SU-DHL-6 (cell line): ENCODE measurements at regions not wholly inside any gene's neighbourhood (a gene's known extent, or its start where the extent isn't known, plus 50 kb on each side); places are given as distances from the start of the nearest gene placed in this dataset.

Experiments used
- H2AFZ ChIP-seq: fragments of 200-600 bp; sonication (generic); 2 replicates; pipeline ENCODE4 v1.6.1; 2014; ENCODE audit warnings: low read depth, mild to moderate bottlenecking, moderate library complexity, mixed read lengths, antibody characterized with exemption, low read length; ENCODE audit not compliant: severe bottlenecking
- H3F3A ChIP-seq: fragments of 200-600 bp; shearing (Covaris generic); 2 replicates; pipeline ENCODE4 v1.6.0; 2016; ENCODE audit warnings: antibody characterized with exemption, mild to moderate bottlenecking; ENCODE audit not compliant: insufficient read depth
- H3K27ac ChIP-seq: fragments of 200-600 bp; sonication (generic); 2 replicates; pipeline ENCODE4 v1.5.1; 2016; ENCODE audit warnings: low read depth, mild to moderate bottlenecking, low read length, moderate library complexity, mixed read lengths
- H3K27me3 ChIP-seq: fragments of 200-600 bp; sonication (generic), shearing (Covaris generic); 2 replicates; pipeline ENCODE4 v1.6.0; 2014; ENCODE audit warnings: mild to moderate bottlenecking, low read length
- H3K36me3 ChIP-seq: fragments of 200-600 bp; sonication (generic); 2 replicates; pipeline ENCODE4 v1.6.1; 2014; ENCODE audit warnings: mild to moderate bottlenecking, low read length, mixed read lengths
- H3K4me2 ChIP-seq: fragments of 300-600, 200-600 bp; shearing (Covaris generic), sonication (generic); 2 replicates; pipeline ENCODE4 v1.6.0; 2014; ENCODE audit warnings: low read length, low read depth, mild to moderate bottlenecking; ENCODE audit not compliant: poor library complexity, severe bottlenecking
- H3K4me3 ChIP-seq: fragments of 200-600 bp; sonication (generic); 2 replicates; pipeline ENCODE4 v1.5.1; 2014; ENCODE audit warnings: antibody characterized with exemption, low read length, mild to moderate bottlenecking, mixed read lengths; ENCODE audit not compliant: insufficient read depth, poor library complexity, severe bottlenecking
- H3K79me2 ChIP-seq: fragments of 200-600 bp; sonication (generic); 2 replicates; pipeline ENCODE4 v1.6.1; 2014; ENCODE audit warnings: mild to moderate bottlenecking, low read length, moderate library complexity; ENCODE audit not compliant: insufficient read depth
- H3K9ac ChIP-seq: fragments of 200-600 bp; sonication (generic); 2 replicates; pipeline ENCODE4 v1.7.0; 2014; ENCODE audit warnings: mild to moderate bottlenecking, low read length
- H3K9me2 ChIP-seq: fragments of 200-600 bp; sonication (generic); replicated peaks from 2 replicates; pipeline ENCODE4 v1.6.1; 2014; ENCODE audit warnings: low read length; ENCODE audit not compliant: insufficient read depth
- H3K9me3 ChIP-seq: fragments of 200-600 bp; sonication (generic); 2 replicates; pipeline ENCODE4 v1.6.1; 2014; ENCODE audit warnings: low read length, mixed read lengths; ENCODE audit not compliant: insufficient read depth
- H4K20me1 ChIP-seq: fragments of 200-600 bp; sonication (generic); 2 replicates; pipeline ENCODE4 v1.6.1; 2014; ENCODE audit warnings: low read depth, mild to moderate bottlenecking, antibody characterized with exemption, low read length, moderate library complexity, mixed read lengths
- CTCF ChIP-seq: fragments of 200-600 bp; sonication (generic); IDR thresholded peaks from one replicate; pipeline ENCODE4 v1.5.1; 2017; ENCODE audit warnings: antibody characterized with exemption, mild to moderate bottlenecking, low read length, moderate library complexity; ENCODE audit not compliant: insufficient read depth, poor library complexity, severe bottlenecking
- EZH2phosphoT487 ChIP-seq: fragments of 200-600 bp; sonication (generic), shearing (Covaris generic); conservative IDR thresholded peaks from 2 replicates; pipeline ENCODE4 v1.6.1; 2018; ENCODE audit warnings: mild to moderate bottlenecking, antibody characterized with exemption, low read length, moderate library complexity, mixed read lengths

DNA sequence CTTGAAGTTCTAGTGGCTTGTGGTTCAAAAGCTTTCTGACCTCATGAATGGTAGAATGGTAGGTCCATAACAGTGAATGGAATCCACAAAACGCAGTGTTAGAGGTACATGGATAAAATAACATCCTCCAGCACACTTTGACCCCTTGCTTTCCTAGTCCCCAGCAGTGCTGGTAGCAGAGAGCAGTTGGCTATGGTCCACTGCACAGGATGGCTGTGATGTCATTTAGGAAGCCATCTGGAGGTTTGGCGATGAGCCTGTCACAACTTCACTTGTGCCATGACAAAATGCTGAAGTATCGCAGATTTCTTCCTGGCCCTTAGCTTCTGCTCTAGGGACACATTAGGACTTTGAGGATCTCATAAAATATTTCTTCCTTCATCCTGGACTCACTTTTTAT, 300.0 kb upstream of the FZD8 start:
- Histone ChIP-seq H3K9me3 (no peaks in the 10 kb centered on the region), H3F3A (no peaks in the 10 kb centered on the region), H3K79me2 (no peaks in the 10 kb centered on the region), H3K4me2 (no peak overlapping the region), H3K27ac (no peak overlapping the region), H3K9ac (no peak overlapping the region), H2AFZ (no peak overlapping the region), H4K20me1 (no peaks in the 10 kb centered on the region), H3K27me3 (no peaks in the 10 kb centered on the region), H3K4me3 (no peak overlapping the region), H3K9me2 (no peaks in the 10 kb centered on the region), H3K36me3 (no peaks in the 10 kb centered on the region)
- TF ChIP-seq CTCF, result no peak
- TF ChIP-seq EZH2phosphoT487, result no peak

DNA sequence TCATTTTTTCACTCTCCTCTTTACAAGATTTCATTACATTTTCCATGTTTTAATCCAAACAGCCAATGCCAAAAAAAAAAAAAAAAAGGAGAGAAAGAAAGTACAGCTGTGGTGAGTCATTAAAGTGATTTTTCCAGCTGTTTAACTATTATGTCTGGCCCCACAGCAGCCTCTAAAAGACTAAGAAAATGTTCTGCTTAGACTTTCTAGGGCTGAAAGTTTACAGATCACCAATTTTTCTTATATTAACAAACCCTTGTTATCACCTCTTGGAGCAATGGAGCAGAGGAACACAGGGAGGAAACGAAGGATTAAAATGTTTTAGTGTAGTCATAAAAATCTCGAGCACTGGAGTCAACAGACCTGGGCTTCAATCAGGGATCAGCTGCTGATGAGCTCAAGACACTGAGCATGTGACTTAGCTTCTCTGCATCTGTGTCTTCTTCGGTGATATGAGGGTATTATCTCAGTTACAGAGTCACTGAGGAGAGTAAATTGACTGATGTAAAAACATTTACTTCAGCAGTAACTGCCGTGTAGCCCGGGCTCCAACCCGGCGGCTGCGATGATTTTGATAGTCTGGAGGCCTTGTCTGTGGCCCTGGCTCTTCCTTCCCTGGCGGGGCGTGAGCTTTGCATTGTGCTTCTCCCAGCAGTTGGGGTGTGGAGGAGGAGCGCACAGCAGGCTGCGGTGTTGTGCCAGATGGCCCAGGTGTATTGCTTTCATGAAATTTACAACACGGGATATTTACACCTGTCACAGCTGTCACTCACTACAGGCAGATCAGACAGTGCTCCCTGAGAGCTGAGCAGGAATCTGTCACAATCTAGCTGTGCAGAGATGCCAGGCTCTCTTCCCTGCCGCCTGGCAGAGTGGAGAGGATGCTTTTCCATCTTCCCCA, 298.3 kb upstream of the FZD8 start:
- no peaks in the 10 kb centered on the region for H3K27me3 ChIP-seq
- TF ChIP-seq CTCF, result no peak
- no peak overlapping the region for H3K4me3 ChIP-seq
- no peaks in the 10 kb centered on the region for H4K20me1 ChIP-seq
- no peaks in the 10 kb centered on the region for H3K79me2 ChIP-seq
- H3K9me2 ChIP-seq, result no peaks in the 10 kb centered on the region
- H3K9me3 ChIP-seq, result no peaks in the 10 kb centered on the region
- no peak overlapping the region for H3K27ac ChIP-seq
- no peak overlapping the region for H3K4me2 ChIP-seq
- H3F3A ChIP-seq, result no peaks in the 10 kb centered on the region
- no peak overlapping the region for H2AFZ ChIP-seq
- H3K9ac ChIP-seq, result no peak overlapping the region
- no peaks in the 10 kb centered on the region for H3K36me3 ChIP-seq

- Histone ChIP-seq H3K9me3 (no peaks in the 10 kb centered on the region), H3K27me3 (no peaks in the 10 kb centered on the region), H3K9me2 (no peaks in the 10 kb centered on the region), H3K4me2 (no peak overlapping the region), H2AFZ (no peak overlapping the region), H3K9ac (no peak overlapping the region), H3F3A (no peaks in the 10 kb centered on the region), H4K20me1 (no peaks in the 10 kb centered on the region), H3K36me3 (no peaks in the 10 kb centered on the region), H3K4me3 (no peak overlapping the region), H3K27ac (no peak overlapping the region), H3K79me2 (no peaks in the 10 kb centered on the region)
- no peak for TF ChIP-seq EZH2phosphoT487
- no peak for TF ChIP-seq CTCF
Measured at GRCh38 chr10:35938160-35938559, 296.1 kb upstream of the FZD8 start.
